RPMI7951 (cell line): ENCODE measurements at regions not wholly inside any gene's neighbourhood (a gene's known extent, or its start where the extent isn't known, plus 50 kb on each side); places are given as distances from the start of the nearest gene placed in this dataset.
"Not testable (repeated sequence)": the region's sequence is repeated elsewhere in the genome, so short reads cannot be mapped to it uniquely, and the experiment has no call there.

ENCODE experiments used
- DNase-seq: peaks from one replicate; pipeline ENCODE4 v3.0.0-alpha.2; 2012; ENCODE audit warnings: low read depth

DNA sequence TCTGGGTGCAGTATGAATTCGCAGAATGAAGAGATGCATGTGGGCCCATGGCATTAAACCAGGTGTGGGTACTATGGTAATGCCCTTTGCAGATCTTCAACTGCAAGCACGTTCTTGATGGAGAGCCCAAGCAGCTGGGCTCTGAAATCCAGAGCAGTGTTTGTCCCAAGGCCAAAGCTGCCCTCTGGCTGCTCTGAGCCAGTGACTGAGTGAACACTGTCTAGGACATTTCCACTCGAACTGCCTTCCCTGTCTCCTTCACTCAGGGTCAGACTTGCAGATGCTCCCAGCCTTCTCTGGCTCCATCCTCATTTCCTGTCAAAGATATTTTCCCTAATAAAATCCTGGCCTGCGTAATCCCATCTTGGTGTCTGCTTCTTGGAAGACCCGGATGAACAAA is 80.2 kb upstream of the GJB6 start:
- DNase-seq: no peak

DNA sequence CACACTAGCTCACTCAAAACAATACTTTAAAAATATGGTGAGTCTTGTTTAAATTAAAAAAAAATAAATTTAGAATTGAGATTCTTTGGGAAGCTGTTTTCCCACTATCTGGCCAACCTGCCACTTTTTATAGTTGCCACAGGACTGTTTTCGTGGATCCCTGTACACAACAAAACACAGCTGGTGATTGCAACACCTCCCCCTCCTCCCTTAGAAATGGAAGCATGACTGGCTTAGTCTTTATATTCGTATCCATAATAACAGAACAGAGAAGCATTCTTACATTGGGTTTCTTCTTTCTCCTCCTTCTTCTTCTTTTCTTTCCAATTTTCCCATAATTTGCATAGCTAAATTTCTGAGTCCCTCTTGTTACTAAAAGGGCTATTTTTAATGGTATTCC is 79.5 kb upstream of the GJB6 start:
- no peak for DNase-seq

DNA sequence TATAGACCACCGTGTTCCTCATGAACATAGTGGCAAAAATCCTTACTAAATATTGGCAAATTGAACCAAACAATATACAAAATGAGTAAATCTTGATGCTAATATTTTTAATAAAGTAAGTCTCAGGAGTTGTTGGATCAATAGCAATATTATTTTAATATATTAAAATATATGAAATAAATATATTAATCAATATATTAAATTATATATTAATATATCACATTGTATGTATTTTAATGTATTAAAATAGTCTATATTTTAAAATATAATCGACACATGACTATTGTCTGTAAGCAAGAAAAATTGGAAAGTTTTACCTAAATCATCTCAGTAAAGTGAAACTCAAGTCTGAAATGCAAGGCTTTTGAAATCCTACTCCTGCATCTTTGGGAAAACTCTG is 78.9 kb upstream of the GJB6 start:
- DNase-seq: no peak

DNA sequence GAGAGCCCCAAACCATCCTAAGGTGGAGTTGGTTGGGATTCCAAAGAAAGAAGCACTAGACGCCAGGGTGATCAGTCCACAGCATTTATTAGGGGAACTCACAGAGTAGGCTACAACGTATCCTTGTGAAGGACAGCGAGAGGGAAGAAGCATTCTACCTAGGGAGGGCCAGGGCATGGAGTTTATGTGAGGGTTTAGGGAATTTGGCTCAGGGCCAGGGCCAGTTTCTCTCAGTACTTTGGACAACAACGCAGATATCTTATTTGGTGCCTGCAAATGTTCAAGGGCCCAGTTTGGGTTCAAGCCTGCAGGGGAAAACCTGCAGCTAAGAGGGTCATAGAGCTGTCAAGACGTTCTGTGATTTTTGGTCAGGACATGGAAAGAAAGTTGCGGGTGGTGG is 73.9 kb upstream of the GJB6 start:
- no peak for DNase-seq

DNA sequence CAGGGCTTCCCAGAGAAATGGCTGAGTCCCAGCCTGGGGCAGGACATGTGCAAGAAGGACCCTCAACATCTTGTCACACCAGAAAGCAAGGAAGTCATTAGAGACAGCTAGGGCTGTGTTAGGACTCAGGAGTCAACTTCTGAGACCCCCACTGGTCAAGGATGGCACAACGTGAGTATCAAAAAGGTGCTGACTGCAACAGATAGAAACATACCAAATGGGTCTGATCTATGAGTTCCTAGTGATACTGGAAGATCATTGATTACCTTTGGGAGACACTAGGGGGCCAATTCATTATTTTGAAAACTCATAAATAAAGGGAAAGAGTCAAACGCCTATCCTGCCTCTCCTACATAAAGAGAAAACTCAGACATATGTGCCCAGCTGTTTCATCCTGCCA is 73.5 kb upstream of the GJB6 start:
- DNase-seq: no peak

DNA sequence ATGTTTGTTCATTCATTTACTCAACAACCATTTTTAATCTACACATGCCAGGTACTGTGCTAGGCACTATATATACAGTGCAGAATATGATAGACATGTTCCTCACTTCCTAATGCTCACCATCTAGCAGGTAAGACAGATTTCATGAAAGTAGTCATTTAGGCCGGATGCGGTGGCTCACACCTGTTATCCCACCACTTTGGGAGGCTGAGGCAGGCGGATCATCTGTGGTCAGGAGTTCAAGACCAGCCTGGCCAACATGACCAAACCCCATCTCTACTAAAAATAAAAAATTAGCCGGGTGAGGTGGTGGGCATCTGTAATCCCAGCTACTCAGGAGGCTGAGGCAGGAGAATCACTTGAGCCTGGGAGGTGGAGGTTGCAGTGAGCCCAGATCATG is 71.9 kb upstream of the GJB6 start:
- DNase-seq: not testable (repeated sequence)

DNA sequence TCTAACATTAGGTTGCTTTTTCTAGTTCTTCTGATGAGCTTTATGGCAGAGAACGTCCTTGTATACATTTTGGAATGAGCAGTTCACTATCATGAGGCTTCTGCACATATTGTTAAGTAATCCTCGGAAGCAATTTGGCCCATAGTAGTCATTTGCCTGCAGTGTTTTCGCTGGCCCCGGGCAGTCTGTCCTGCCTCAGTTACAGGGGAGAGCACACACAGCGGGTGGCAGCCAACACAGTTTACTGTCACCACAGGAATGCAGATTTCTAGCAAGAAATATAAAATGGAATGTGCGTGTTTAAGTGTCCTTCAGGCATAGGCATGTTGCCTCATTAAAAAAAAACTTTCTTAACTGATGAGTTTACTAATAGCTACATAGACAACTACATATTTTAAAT is 71.5 kb upstream of the GJB6 start:
- DNase-seq: peak; percentile 38

DNA sequence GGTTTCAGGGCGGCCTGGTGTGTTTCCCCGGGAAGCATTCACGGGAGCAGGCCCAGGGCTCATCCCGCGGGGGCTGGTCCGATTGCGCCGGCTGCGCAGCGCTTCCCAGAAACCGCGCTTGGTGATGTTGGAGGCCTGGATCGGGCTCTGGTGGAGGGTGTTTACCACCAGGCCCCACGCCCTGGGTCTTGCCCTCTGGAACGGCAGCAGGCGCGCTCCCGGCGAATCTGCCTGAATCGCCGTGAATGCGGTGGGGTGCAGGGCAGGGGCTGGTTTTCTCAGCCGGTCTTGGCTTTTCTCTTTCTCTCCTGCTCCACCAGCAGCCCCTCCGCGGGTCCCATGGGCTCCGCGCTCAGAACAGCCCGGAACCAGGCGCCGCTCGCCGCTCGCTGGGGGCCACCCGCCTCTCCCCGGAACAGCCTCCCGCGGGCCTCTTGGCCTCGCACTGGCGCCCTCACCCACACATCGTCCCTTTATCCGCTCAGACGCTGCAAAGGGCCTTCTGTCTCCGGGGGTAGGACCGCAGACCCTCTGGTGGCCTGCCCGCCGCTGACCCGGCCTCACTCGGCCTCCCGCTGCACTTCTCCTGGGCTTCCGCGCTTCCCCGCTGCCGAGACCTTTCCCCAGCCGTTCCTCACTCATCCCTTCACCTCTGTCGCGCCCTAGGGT is 69.4 kb upstream of the GJB6 start:
- DNase-seq: no peak

DNA sequence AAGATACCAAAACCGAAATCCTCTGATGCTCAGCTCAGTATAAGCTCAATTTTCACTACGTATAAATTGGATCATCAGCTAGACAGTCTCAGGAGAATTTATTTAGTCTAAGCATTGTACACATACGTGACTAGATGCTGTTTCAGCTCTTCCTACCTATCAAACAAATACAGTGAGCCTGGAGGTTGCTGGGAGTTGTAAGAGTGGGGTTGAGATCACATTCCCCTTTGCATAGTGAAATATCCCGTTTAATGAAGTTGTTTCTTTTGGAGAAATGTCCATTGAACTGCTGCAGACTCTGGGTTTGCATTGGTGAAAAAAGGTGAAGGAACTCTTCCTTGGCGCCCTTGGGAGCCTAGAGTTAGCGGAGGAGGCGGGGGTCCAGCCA is 68.9 kb upstream of the GJB6 start:
- no peak for DNase-seq

DNA sequence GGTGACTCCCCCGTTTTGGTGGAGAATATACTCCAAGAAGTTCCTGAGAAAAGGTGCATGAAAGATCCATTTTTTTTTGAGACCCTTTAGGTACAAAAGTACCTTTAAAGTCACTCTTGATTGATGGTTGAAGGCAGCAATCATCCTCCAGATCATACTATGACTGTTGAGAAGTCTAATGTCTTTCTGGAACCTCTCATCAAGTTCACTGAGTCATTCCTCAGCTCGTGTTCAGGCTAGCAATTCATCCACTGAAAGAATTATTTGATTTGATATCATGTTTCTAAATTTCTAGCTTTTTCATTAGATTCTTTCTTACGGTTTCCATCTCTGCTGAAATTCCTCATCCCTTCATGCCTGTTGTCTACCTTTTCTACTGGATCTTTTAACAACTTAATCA is 65.1 kb upstream of the GJB6 start:
- DNase-seq: no peak

DNA sequence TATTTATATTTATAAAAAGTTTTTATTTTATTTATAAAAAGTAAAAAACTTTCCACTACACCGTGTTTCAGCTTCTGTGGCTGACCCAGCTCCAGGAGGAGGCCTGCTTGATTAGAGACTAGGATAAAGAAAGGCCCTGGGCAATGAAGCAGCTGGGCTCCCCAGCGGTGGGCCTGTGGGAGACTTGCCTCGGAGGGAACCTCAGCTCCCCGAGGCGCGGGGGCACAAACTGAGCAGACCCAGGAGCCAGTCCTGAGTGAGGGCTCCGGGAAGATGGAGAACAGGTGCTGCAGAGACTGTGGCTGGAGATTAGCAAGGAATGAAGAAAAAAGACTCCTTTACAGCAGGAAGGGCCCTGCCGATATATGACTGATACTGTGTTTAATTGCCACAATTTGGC is 63.8 kb upstream of the GJB6 start:
- no peak for DNase-seq

DNA sequence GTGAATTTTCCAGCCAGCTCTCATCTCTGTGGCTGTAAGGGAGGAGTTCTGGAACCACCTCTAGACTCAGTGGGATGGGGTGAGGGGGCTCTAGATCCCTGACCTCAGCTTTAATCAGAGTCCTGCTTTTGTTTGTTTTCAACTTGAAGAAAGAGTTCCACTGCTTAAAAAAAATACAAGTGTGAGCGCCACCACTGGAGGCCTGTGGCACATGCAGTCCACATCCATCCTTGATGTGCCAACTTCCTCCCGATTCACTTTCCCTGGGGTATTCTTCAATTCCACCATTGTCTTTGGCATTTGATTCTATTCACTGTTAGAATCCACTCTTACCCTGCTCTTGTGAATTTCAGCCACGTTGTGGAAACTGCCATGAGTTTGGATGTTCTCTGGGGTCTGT is 62.4 kb upstream of the GJB6 start:
- DNase-seq: no peak

DNA sequence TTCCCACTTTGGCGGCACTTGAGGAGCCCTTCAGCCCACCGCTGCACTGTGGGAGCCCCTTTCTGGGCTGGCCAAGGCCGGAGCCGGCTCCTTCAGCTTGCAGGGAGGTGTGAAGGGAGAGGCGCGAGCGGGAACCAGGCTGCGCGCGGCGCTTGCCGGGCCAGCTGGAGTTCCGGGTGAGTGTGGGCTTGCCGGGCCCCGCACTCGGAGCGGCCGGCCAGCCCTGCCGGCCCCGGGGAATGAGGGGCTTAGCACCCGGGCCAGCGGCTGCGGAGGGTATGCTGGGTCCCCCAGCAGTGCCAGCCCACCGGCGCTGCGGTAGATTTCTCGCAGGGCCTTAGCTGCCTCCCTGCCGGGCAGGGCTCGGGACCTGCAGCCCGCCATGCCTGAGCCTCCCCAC is 60.2 kb upstream of the GJB6 start:
- not testable (repeated sequence) for DNase-seq

DNA sequence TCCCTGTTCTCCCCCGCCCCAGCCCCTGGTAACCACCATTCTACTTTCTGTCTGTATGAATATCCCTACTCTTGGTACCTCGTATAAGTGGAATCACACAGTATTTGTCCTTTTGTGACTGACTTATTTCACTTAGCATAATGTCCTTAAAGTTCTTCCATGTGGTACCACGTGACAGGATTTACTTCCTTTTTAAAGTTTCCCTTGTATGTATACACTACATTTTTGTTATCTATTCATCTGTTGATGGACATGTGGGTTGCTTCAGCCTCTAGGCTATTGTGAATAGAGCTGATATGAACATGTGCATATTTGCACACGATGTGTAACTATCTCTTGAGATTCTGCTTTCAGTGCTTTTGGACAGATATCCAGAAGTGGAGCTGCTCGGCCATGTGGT is 59.6 kb upstream of the GJB6 start:
- DNase-seq: peak; percentile 8

DNA sequence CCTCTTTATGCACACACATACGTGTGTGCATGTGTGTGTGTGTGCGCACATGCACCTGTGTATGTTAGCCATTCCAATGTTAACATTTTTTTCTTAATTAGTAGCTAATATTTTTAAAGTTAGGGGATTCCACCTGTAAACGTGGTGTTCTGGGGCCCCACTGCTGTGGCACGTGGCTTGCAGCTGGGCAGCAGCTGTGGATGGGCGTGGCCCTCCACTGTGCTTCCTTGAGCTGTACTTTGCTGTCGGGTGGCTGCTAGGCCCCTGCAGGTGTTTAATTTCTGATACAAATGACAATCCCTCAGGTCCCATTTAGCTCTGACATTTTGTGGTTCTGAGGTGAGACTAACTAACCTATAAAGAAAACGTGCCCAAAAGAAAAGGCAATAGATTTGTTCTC is 58.9 kb upstream of the GJB6 start:
- no peak for DNase-seq

DNA sequence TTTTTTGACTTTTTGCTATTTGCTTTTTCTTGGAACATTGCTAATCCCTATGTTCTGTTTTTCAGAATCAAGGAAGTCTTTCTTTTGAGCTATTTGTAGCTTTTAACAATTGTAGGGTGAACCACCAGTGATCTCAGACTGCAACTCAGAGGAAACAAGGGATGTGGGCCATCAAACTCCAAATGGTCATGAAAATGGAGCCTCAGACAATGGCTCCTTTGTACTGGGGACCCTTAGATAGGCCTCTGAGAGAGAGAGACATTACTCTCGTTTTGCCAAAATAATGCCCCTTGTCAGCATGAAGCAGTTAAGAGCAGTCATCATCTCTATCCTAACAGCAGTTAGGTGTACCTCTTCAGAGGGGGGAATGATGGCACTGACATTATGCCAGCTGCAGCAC is 56.4 kb upstream of the GJB6 start:
- DNase-seq: peak; percentile 8

DNA sequence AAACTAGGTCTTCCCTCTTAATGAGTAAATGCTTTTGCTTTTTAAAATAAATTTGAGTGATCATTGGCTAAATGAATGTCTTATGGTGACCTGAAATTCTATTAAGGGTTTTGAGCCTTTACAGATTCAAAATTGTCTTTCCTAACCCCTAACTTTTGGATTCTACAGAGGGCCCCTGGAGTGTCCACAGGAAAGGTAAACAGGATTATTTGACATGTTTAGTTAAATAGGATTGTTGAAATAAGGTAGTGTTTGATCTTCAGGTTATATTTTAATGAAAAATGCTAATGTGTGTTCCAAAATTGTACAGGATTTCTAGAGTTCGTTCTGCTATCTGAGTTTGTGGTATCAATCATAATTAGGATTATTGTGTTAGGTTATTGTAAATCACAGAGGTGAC is 55.9 kb upstream of the GJB6 start:
- DNase-seq: no peak

DNA sequence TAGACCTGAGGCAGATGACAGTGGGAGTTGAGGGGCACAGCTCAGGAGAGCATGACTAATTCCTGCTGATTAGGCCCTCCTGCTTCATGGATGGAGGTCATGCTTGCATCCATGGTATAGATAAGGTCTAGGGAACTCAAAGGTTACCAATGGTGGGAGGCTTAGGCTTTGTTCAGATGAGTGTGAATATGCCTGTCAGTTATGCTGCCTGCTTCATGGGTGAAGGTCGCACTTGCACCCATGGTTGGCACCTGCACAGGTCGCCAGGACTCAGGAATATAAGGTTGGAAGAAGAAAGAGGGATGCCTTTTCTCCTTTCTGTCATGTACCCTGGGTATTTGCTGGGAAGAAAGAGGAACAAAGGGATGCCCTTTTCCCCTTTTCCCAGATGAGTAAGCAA is 53.4 kb upstream of the GJB6 start:
- no peak for DNase-seq
